HG02840 (cell line): ENCODE measurements at regions not wholly inside any gene's neighbourhood (a gene's known extent, or its start where the extent isn't known, plus 50 kb on each side); places are given as distances from the start of the nearest gene placed in this dataset.
A peak's percentile ranks its signal among the peaks of the same experiment; 100 is the strongest.

Source experiments
- ATAC-seq: cut with Tn5 transposase; IDR thresholded peaks from one replicate; pipeline ENCODE4 v1.9.1; 2021; ENCODE audit warnings: mild to moderate bottlenecking, moderate library complexity, moderate number of reproducible peaks; ENCODE audit not compliant: unreplicated experiment, low FRiP score

DNA sequence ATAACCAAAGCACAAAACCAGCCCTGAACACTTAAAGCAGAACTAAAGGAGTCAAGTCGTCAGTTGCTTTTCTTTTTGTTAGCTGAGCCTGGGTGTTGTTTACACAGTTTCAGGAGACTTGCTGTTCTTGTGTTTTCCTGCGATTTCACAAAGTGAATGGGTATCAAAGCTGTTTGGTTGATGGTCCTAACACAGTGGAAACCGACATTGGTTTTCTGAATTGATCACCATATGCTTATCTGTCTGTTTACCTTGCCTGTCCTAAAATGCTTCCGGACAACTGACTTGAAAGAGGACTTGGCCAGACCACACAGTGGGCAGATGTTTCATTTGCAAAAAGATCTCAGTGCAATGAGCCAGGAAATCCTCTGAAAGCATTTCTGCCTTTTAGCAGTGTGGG lies 676.4 kb downstream of the PRELID2 start:
- ATAC-seq = no peak

- ATAC-seq = no peak
Measured at GRCh38 chr5:145157841-145158240, 677.3 kb downstream of the PRELID2 start.

DNA sequence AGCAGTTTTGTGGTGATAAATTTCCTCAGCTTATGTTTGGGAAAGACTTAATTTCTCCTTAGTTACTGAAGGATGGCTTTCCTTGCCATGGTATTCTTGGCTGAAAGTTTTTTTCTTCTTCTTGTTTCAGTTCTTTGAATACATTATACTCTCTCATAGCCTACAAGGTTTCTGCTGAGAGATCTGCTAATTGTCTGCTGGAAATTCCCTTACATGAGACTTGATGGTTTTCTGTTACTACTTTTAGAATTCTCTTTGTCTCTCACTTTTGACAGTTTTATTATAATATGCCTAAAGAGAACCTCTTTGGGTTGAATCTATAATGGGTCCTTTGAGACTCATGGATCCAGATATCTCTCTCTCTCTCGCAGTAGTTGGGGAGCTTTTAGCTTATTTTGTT lies 693.6 kb downstream of the PRELID2 start:
- no peak for ATAC-seq

GRCh38 chr5:145130996-145131395 lies 704.1 kb downstream of the PRELID2 start:
- no peak for ATAC-seq

- no peak for ATAC-seq
Measured at GRCh38 chr5:145129797-145130196, 705.3 kb downstream of the PRELID2 start.

DNA sequence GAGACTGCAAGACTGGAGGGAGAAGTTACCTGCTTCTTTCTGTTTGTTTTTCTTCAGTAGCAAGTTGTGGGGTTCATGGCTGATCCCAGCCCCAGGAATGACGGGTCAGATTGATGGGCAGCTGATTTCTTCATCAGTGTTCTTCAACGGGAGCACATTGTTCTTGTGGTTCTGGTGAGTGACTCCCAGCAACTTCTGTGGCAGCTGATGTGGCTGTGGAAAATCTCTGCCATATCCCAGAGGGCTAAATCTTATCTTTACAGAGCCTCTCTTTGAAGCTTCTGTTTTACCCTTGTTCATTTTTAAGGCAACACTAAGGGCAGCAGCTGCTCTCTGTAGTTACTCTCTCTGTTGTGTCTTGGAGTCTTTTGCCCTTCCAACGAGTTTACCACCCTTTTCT lies 710.3 kb downstream of the PRELID2 start:
- no peak for ATAC-seq

GRCh38 chr5:145118611-145119010 lies 716.5 kb downstream of the PRELID2 start:
- ATAC-seq = no peak

DNA sequence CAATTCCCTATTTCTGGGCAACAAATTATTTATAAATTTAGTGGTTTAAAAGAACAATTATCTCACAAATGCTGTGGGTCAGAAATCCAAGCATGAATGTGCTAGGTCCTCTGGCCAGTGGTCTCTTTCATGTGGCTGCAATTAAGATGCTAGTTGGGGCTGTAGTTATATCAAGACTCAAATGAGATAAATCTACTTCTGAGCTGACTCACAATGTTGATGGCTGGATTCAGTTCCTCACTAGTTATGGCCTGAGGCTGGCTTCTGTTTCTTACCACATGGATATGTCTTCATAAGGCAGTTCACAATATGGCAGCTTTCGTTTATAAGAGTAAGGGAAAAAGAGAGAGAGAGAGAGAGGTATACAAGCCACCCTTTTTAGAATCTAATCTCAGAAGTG lies 717.0 kb downstream of the PRELID2 start:
- no peak for ATAC-seq

GRCh38 chr5:145117285-145117684 lies 717.9 kb downstream of the PRELID2 start:
- no peak for ATAC-seq

- no peak for ATAC-seq
Measured at GRCh38 chr5:145111420-145111819, 723.7 kb downstream of the PRELID2 start.

DNA sequence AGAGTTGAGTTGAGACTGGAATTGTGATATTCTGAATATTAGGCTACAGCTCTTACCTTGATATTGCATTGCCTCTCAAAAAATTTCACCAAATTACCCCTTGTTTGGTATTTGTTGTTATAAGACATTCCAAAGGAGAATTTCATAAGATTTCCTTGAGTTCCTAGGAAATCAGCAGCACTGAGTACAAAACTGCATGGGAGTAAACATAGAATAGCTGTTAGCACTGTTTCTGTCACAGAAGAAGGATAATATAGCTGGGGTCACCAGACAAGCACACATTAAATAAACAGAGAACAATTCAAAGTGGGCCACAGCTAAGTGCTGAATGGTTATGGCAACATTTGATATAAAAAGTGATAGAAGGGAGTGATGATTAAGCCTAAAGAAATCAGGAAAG lies 724.3 kb downstream of the PRELID2 start:
- ATAC-seq = no peak

DNA sequence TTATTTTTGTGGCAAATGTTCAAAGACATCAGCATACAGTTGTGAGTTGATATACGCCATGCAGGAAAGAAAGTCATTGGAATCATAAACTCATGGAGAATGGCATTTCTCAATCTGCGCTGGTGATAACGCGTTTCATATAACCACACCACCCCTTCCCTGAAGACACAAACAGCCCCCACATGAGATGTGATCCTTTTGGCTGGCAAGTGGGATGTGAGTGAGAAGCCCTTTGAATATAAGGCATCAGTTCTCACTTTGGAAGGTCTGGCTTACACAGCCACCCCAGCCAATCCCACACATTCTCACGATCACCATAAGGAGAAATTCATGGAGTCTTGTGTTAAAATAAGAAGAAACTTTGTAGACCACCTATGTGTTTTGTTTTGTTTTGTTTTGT lies 725.0 kb downstream of the PRELID2 start:
- no peak for ATAC-seq

GRCh38 chr5:145105384-145105783 lies 729.8 kb downstream of the PRELID2 start:
- ATAC-seq = no peak

GRCh38 chr5:145104106-145104505 lies 731.0 kb downstream of the PRELID2 start:
- ATAC-seq = no peak

GRCh38 chr5:145101246-145101645 lies 733.9 kb downstream of the PRELID2 start:
- ATAC-seq = no peak

- no peak for ATAC-seq
Measured at GRCh38 chr5:145090115-145090514, 745.0 kb downstream of the PRELID2 start.

- ATAC-seq = no peak
Measured at GRCh38 chr5:145084834-145085233, 750.3 kb downstream of the PRELID2 start.

GRCh38 chr5:145077028-145077427 lies 758.1 kb downstream of the PRELID2 start:
- no peak for ATAC-seq

DNA sequence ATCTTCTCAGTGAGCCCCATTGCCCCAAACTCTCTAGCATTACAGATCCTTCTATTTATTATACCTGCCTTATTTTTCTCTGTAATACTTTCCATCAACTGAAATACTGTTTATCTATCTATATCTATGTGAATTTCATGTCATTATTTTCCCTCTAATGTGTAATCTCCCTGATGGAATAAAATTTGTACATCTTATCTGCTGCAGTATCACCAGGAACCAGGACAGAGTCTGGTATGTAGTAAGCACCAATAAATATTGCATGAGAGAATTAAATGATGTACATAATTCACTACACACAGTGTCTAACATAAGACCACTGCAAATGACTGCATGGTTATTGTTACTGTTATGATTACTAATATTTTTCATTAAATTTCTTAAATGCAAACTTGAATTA lies 759.1 kb downstream of the PRELID2 start:
- ATAC-seq = no peak

DNA sequence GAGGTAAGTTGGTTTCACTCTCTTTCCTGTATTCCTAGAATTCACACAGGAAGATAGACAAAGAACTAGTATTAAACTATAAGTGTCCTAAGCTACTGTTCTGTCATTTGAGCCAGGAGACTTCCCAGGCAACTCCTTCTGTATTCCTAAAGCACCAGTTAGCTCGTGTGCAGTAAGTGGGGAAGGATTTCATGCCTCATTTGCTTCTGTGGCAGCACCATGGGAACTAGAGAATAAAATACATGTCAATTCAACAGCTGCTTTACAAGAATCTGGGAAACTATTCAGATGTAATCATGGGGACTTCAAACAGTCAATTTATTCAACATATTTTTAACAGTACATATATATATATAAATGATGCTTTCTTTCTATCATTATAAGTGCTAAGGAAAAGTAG lies 762.3 kb downstream of the PRELID2 start:
- no peak for ATAC-seq

DNA sequence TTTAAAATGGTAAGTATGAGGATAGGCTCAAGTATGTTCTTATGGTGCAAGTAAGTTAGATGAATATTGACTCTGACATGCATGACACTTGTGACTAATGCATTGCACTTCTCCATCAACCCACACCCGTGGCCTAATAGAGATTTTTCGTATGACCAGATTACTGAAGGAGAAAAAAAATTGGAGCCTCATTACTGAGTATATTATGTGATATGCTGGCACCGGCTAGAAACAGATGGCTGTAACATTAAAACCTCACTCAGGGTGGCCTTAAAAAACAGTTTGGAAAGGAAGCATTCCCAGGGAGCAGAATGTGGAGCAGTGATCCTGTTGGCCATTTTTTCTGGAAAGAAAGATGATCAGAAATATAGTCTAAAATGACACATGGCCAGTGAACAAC lies 766.4 kb downstream of the PRELID2 start:
- no peak for ATAC-seq

GRCh38 chr5:145062280-145063062 lies 772.7 kb downstream of the PRELID2 start:
- no peak for ATAC-seq

- peak; percentile 99 for ATAC-seq
Measured at GRCh38 chr5:145056800-145057199, 778.3 kb downstream of the PRELID2 start.
